Endothelial cell of umbilical vein (primary cell): ENCODE measurements at regions not wholly inside any gene's neighbourhood (a gene's known extent, or its start where the extent isn't known, plus 50 kb on each side); places are given as distances from the start of the nearest gene placed in this dataset.

ENCODE experiments used
- BruUV-seq: library from RNA; stranded (reverse); fragments of 400-500 nt; replicated peaks from 2 replicates; lab custom pipeline; 2021; lab: Mats Ljungman, UMichigan
- CTCF ChIA-PET: fragments of 300-600, 350-600 bp; sonication (Branson Sonifier 250); formaldehyde crosslinking; loops from one replicate; lab custom pipeline; 2021; ENCODE audit warnings: antibody characterized with exemption, inconsistent platforms; lab: Charles Lee
- POLR2A ChIA-PET: fragments of 300-600, 350-600 bp; sonication (Branson Sonifier 250); formaldehyde crosslinking; loops from one replicate; lab custom pipeline; 2021; ENCODE audit warnings: antibody characterized with exemption, inconsistent platforms; lab: Charles Lee
- DNase-seq: peaks from one replicate; pipeline ENCODE4 v3.0.0-alpha.2; 2011; ENCODE audit warnings: low read depth, low spot score
- FAIRE-seq: peaks from 2 replicates; lab custom pipeline; 2011; peaks lifted over from hg19 to GRCh38; lab: Jason Lieb, UNC
- H2AFZ ChIP-seq: 2 replicates; pipeline ENCODE4 v1.6.0; 2012; ENCODE audit warnings: low read depth, low read length, control low read depth, inconsistent platforms
- H3K27ac ChIP-seq: 2 replicates; pipeline ENCODE4 v1.5.1; 2011; ENCODE audit warnings: low read depth, mild to moderate bottlenecking, control low read depth, low read length, moderate library complexity; ENCODE audit not compliant: insufficient read depth
- H3K27me3 ChIP-seq, 2 experiments: 2 replicates each; pipeline versions ENCODE4 v1.6.0 to v1.6.1; 2011; ENCODE audit warnings: low read length in 2 of 2, mixed read lengths in 1 of 2; ENCODE audit not compliant: control insufficient read depth in 2 of 2, insufficient read depth in 2 of 2
- H3K36me3 ChIP-seq, 2 experiments: 2 replicates in 1 of 2; 3 replicates in 1 of 2; pipeline ENCODE4 v1.5.1; 2011; ENCODE audit warnings: low read length in 2 of 2, mild to moderate bottlenecking in 1 of 2, moderate library complexity in 1 of 2; ENCODE audit not compliant: control insufficient read depth in 2 of 2, insufficient read depth in 2 of 2; ENCODE audit errors: extremely low read depth in 1 of 2
- H3K4me1 ChIP-seq: 3 replicates; pipeline ENCODE4 v1.5.1; 2011; ENCODE audit warnings: mild to moderate bottlenecking, low read length; ENCODE audit not compliant: control insufficient read depth, insufficient read depth; ENCODE audit errors: extremely low read depth
- H3K4me2 ChIP-seq: 2 replicates; pipeline ENCODE4 v1.6.1; 2011; ENCODE audit warnings: low read length, control low read depth, mixed read lengths; ENCODE audit not compliant: insufficient read depth
- H3K4me3 ChIP-seq, 3 experiments: fragments of 200-600 bp in 1 of 3; sonication (generic), shearing (Covaris generic) in 1 of 3; replicated peaks in 1 of 3; 2 replicates each; pipeline ENCODE4 v1.5.1; 2011 to 2016; ENCODE audit warnings: control low read depth in 3 of 3, low read length in 3 of 3, mild to moderate bottlenecking in 2 of 3, inconsistent platforms in 1 of 3, low read depth in 1 of 3, moderate library complexity in 1 of 3; ENCODE audit not compliant: insufficient read depth in 1 of 3
- H3K79me2 ChIP-seq: 2 replicates; pipeline ENCODE4 v1.6.0; 2012; ENCODE audit warnings: low read length, inconsistent platforms; ENCODE audit not compliant: control insufficient read depth, insufficient read depth
- H3K9ac ChIP-seq: replicated peaks from 2 replicates; pipeline ENCODE3; 2011; ENCODE audit warnings: low read length, control low read depth; ENCODE audit not compliant: insufficient read depth; ENCODE audit errors: extremely low read depth
- H3K9me1 ChIP-seq: replicated peaks from 3 replicates; pipeline ENCODE4 v1.6.0; 2011; ENCODE audit warnings: mild to moderate bottlenecking, low read length; ENCODE audit not compliant: control insufficient read depth, insufficient read depth; ENCODE audit errors: extremely low read depth
- H3K9me3 ChIP-seq: replicated peaks from 2 replicates; pipeline ENCODE4 v1.5.1; 2012; ENCODE audit warnings: low read length, inconsistent platforms; ENCODE audit not compliant: control insufficient read depth, insufficient read depth
- H4K20me1 ChIP-seq: replicated peaks from 2 replicates; pipeline ENCODE3; 2011; ENCODE audit warnings: mild to moderate bottlenecking, low read length; ENCODE audit not compliant: control insufficient read depth, insufficient read depth; ENCODE audit errors: extremely low read depth
- CTCF ChIP-seq, 2 donors: IDR thresholded peaks; 1 replicate in 1 of 2; 2 replicates in 1 of 2; pipeline ENCODE4 v1.5.1; 2011; ENCODE audit warnings: low read length in 2 of 2, mild to moderate bottlenecking in 2 of 2, moderate library complexity in 2 of 2, control low read depth in 1 of 2, inconsistent platforms in 1 of 2, low read depth in 1 of 2; ENCODE audit not compliant: insufficient read depth in 1 of 2; ENCODE audit errors: extremely low read depth in 1 of 2
- EZH2 ChIP-seq: IDR thresholded peaks from 2 replicates; pipeline ENCODE4 v1.6.1; 2012; ENCODE audit warnings: borderline replicate concordance, low read depth, mild to moderate bottlenecking, moderate library complexity, low read length, inconsistent platforms; ENCODE audit not compliant: severe bottlenecking
- FOS ChIP-seq: IDR thresholded peaks from 2 replicates; pipeline ENCODE4 v1.6.1; 2011; ENCODE audit warnings: mild to moderate bottlenecking, low read length, moderate library complexity, borderline replicate concordance; ENCODE audit not compliant: insufficient read depth
- GATA2 ChIP-seq: IDR thresholded peaks from 2 replicates; pipeline ENCODE4 v1.7.0; 2011; ENCODE audit warnings: low read depth, mild to moderate bottlenecking, moderate library complexity, mixed read lengths, low read length; ENCODE audit not compliant: insufficient read length, insufficient read depth
- JUN ChIP-seq: IDR thresholded peaks from 2 replicates; pipeline ENCODE4 v1.6.1; 2011; ENCODE audit warnings: borderline replicate concordance, low read depth; ENCODE audit not compliant: insufficient read length, insufficient read depth
- MAX ChIP-seq: IDR thresholded peaks from 2 replicates; pipeline ENCODE4 v1.6.1; 2011; ENCODE audit not compliant: insufficient read depth, insufficient read length
- MYC ChIP-seq: IDR thresholded peaks from one replicate; pipeline ENCODE4 v1.6.1; 2011; ENCODE audit warnings: mild to moderate bottlenecking, low read depth, low read length
- POLR2A ChIP-seq: IDR thresholded peaks from 2 replicates; pipeline ENCODE4 v1.6.1; 2012; ENCODE audit warnings: low read depth, mild to moderate bottlenecking, control low read depth, low read length
- POLR2AphosphoS5 ChIP-seq: IDR thresholded peaks from 2 replicates; pipeline ENCODE4 v1.6.1; 2012; ENCODE audit warnings: low read depth, mild to moderate bottlenecking, control low read depth, low read length, moderate library complexity; ENCODE audit not compliant: insufficient read depth
- dilution Hi-C: fragments of 300-500 bp; cut with MboI; formaldehyde crosslinking; loops from one replicate; pipeline ENCODE4 v1.15.0; 2019; ENCODE audit warnings: low sequenced_read_pairs; ENCODE audit not compliant: extremely low pct_ligation_motif_present
- intact Hi-C: fragments of 100-400 bp; cut with micrococcal nuclease; formaldehyde crosslinking; loops from one replicate; pipeline ENCODE4 v1.10.0; 2022

- dilution Hi-C loops (no loop called here), intact Hi-C loops (no loop called here)
- POLR2A ChIA-PET, result no interaction called here
- no peaks in the 10 kb centered on the region for H3K9me1 ChIP-seq
- no peaks in the 10 kb centered on the region for H4K20me1 ChIP-seq
- CTCF ChIA-PET, result interaction anchor here (1.0 kb wide), 1 partner anchor 13 kb away, joined by 3 read pairs; no protein-coding TSS in a partner anchor
- H3K4me2 ChIP-seq, result no peak overlapping the region
- H3K36me3 ChIP-seq, result no peaks in the 10 kb centered on the region
- DNase-seq (peak; percentile 3), FAIRE-seq (no peak)
- H3K9ac ChIP-seq, result no peak overlapping the region
- no peaks in the 10 kb centered on the region for H3K4me1 ChIP-seq
- no peaks in the 10 kb centered on the region for H3K27me3 ChIP-seq
- H2AFZ ChIP-seq, result no peak overlapping the region
- no TSS peak for BruUV-seq
- H3K4me3 ChIP-seq, result no peak overlapping the region
- no peaks in the 10 kb centered on the region for H3K9me3 ChIP-seq
- H3K79me2 ChIP-seq, result no peaks in the 10 kb centered on the region
- no peak for TF ChIP-seq MAX
- no peak for TF ChIP-seq CTCF (IDR thresholded peaks at IDR 0.05; ENCODE audit: extremely low read depth in 1 of 2, insufficient read depth in 1 of 2, low read depth in 1 of 2, low read length in 2 of 2)
- TF ChIP-seq FOS, result peak; percentile 23
- no peak for TF ChIP-seq MYC
- TF ChIP-seq POLR2A, result no peak
- H3K27ac ChIP-seq, result no peak overlapping the region
Observed at GRCh38 chr2:226362980-226363379, 436.6 kb downstream of the IRS1 start.

GRCh38 chr2:226360658-226361057 is 439.0 kb downstream of the IRS1 start:
- FAIRE-seq (no peak), DNase-seq (no peak)
- Histone ChIP-seq H3K27me3 (no peaks in the 10 kb centered on the region), H3K4me1 (no peaks in the 10 kb centered on the region), H3K4me3 (no peak overlapping the region), H3K9me1 (no peaks in the 10 kb centered on the region), H3K9me3 (no peaks in the 10 kb centered on the region), H2AFZ (no peak overlapping the region), H3K79me2 (no peaks in the 10 kb centered on the region), H4K20me1 (no peaks in the 10 kb centered on the region), H3K27ac (no peak overlapping the region), H3K36me3 (no peaks in the 10 kb centered on the region), H3K9ac (no peak overlapping the region), H3K4me2 (no peak overlapping the region)
- dilution Hi-C loops, result no loop called here
- intact Hi-C loops, result no loop called here
- ChIA-PET CTCF (interaction anchor here (0.5 kb wide), 1 partner anchor 701 kb away, joined by 3 read pairs; no protein-coding TSS in a partner anchor), POLR2A (no interaction called here)
- BruUV-seq, result no TSS peak
- TF ChIP-seq POLR2A (no peak), GATA2 (no peak), MAX (no peak), JUN (no peak), FOS (no peak), POLR2AphosphoS5 (no peak), EZH2 (no peak), CTCF (IDR thresholded peaks at IDR 0.05; ENCODE audit: extremely low read depth in 1 of 2, insufficient read depth in 1 of 2, low read depth in 1 of 2, low read length in 2 of 2) (no peak), MYC (no peak)
